Pancreas (tissue), 10 donors: ENCODE measurements at regions not wholly inside any gene's neighbourhood (a gene's known extent, or its start where the extent isn't known, plus 50 kb on each side); places are given as distances from the start of the nearest gene placed in this dataset.

Experiments used
- ATAC-seq, 4 donors: fragments of 200-7000 bp; cut with Tn5 transposase; one replicate each; pipeline versions ENCODE4 v1.8.0 to v1.9.1; 2020; ENCODE audit warnings: mild to moderate bottlenecking in 4 of 4, moderate library complexity in 4 of 4
- DNase-seq, 6 donors: peaks; one replicate each; pipeline ENCODE4 v3.0.0-alpha.2; 2020
- FAIRE-seq: peaks from 2 replicates; lab custom pipeline; 2012; peaks lifted over from hg19 to GRCh38; lab: Jason Lieb, UNC
- H3K27ac ChIP-seq, 4 donors: fragments of 200-600 bp; sonication (generic); 1 replicate in 3 of 4; 2 replicates in 1 of 4; pipeline versions ENCODE4 v1.5.0 to v1.8.0; 2020
- H3K27me3 ChIP-seq, 4 donors: fragments of 200-600 bp; one replicate each; pipeline ENCODE4 v1.8.0; 2021
- H3K36me3 ChIP-seq, 3 donors: fragments of 200-600 bp; sonication (generic) in 1 of 3; one replicate each; pipeline versions ENCODE4 v1.5.0 to v1.8.0; 2020 to 2021
- H3K4me1 ChIP-seq, 3 donors: fragments of 200-600 bp; one replicate each; pipeline ENCODE4 v1.8.0; 2021
- H3K4me3 ChIP-seq, 4 donors: fragments of 200-600 bp; sonication (generic) in 2 of 4; one replicate each; pipeline versions ENCODE4 v1.5.0 to v1.8.0; 2020 to 2021
- H3K9me3 ChIP-seq, 4 donors: fragments of 200-600 bp; one replicate each; pipeline ENCODE4 v1.8.0; 2021
- CTCF ChIP-seq, 4 donors: fragments of 200-600 bp; sonication (generic) in 3 of 4; IDR thresholded peaks; one replicate each; pipeline versions ENCODE4 v1.5.0 to v1.8.0; 2021; ENCODE audit warnings: antibody characterized with exemption in 4 of 4
- WGBS, 2 donors: extraction: QIAGEN DNeasy Blood & Tissue Kit; methylation state at CpG; one replicate each; pipeline ENCODE4 v1.1.7; 2013; 5-methylcytosine and 5-hydroxymethylcytosine counted together
- intact Hi-C, 3 donors: fragments of 100-400 bp; cut with DNase I; formaldehyde crosslinking; loops; one replicate each; pipeline versions ENCODE4 v1.11.1 to v1.14.2; 2022
- donor health status: healthy with polysubstance abuse.
- donor health status: DM: no; HTN: no; CAD: no; lungs with moderate emphysema.
- donor health status: DM: no; HTN: no; CAD: no.
- donor health status: control.
- donor health status: control.
- donor health status: Bipolar disorder and iron deficiency.
- donor health status: DM: yes; HTN: yes; CAD: no.
- donor health status: DM: no; HTN: no; CAD: no.
- donor health status: DM: no; HTN: no; CAD: no.
- donor health status: DM: yes; HTN: yes; CAD: no.

GRCh38 chr10:63700631-63701156, 179.5 kb downstream of the REEP3 start:
- peaks cover 35 to 66% (median 40%) of the 10 kb centered on the region in 3 donors for H3K4me1 ChIP-seq
- H3K36me3 ChIP-seq, result no peaks in the 10 kb centered on the region
- no peak for TF ChIP-seq CTCF (IDR thresholded peaks at IDR 0.05)
- 71 to 75% methylated on average over 1 of the region's 1 CpG for WGBS, 2 donors
- H3K4me3 ChIP-seq, result no peak overlapping the region
- DNase-seq, result no peak
- FAIRE-seq, result no peak
- no peaks in the 10 kb centered on the region for H3K27me3 ChIP-seq
- intact Hi-C loops, result no loop called here
- ATAC-seq, result no peak
- H3K27ac ChIP-seq, result peak overlapping the region in 3 of 4 donors; percentile 13 to 85 (median 67)
- no peaks in the 10 kb centered on the region for H3K9me3 ChIP-seq

- no peaks in the 10 kb centered on the region for H3K9me3 ChIP-seq
- no peaks in the 10 kb centered on the region for H3K27me3 ChIP-seq
- intact Hi-C loops, result no loop called here
- peak overlapping the region in 3 of 4 donors; percentile 54 to 85 (median 76) for H3K27ac ChIP-seq
- H3K4me1 ChIP-seq, result peaks cover 41 to 74% (median 50%) of the 10 kb centered on the region in 3 donors
- no peaks in the 10 kb centered on the region for H3K36me3 ChIP-seq
- 5 to 8% methylated on average over 1 of the region's 1 CpG for WGBS, 2 donors
- no peak overlapping the region for H3K4me3 ChIP-seq
- TF ChIP-seq CTCF (IDR thresholded peaks at IDR 0.05), result no peak
- DNase-seq (no peak), ATAC-seq (peak in 3 of 4 donors; percentile 5 to 46 (median 30)), FAIRE-seq (no peak)
Measured at GRCh38 chr10:63702092-63702491, 180.9 kb downstream of the REEP3 start.

GRCh38 chr10:63703113-63703670, 182.0 kb downstream of the REEP3 start:
- peak in 3 of 6 donors; percentile 38 to 45 (median 45) for DNase-seq
- TF ChIP-seq CTCF (IDR thresholded peaks at IDR 0.05), result no peak
- Histone ChIP-seq H3K27ac (peak overlapping the region; percentile 54 to 85 (median 71)), H3K27me3 (no peaks in the 10 kb centered on the region), H3K4me3 (no peak overlapping the region), H3K4me1 (peaks cover 48 to 74% (median 57%) of the 10 kb centered on the region in 3 donors), H3K36me3 (no peaks in the 10 kb centered on the region), H3K9me3 (no peaks in the 10 kb centered on the region)
- peak; percentile 43 to 74 (median 60) for ATAC-seq
- intact Hi-C loops, result no loop called here
- WGBS, 2 donors, result 39 to 40% methylated on average over 4 of the region's 4 CpGs
- no peak for FAIRE-seq

- no peak for TF ChIP-seq CTCF (IDR thresholded peaks at IDR 0.05)
- peaks cover 42 to 68% (median 57%) of the 10 kb centered on the region in 3 donors for H3K4me1 ChIP-seq
- H3K4me3 ChIP-seq, result no peak overlapping the region
- no peaks in the 10 kb centered on the region for H3K36me3 ChIP-seq
- peak; percentile 67 to 84 (median 78) for ATAC-seq
- peak overlapping the region; percentile 54 to 85 (median 71) for H3K27ac ChIP-seq
- no peaks in the 10 kb centered on the region for H3K9me3 ChIP-seq
- no peaks in the 10 kb centered on the region for H3K27me3 ChIP-seq
- WGBS, 2 donors, result 59 to 62% methylated on average over 6 of the region's 6 CpGs
- peak; percentile 69 to 86 (median 82) for DNase-seq
- intact Hi-C loops, result no loop called here
- FAIRE-seq, result no peak
Measured at GRCh38 chr10:63703740-63704345, 182.6 kb downstream of the REEP3 start.
